ACC112 (cell line): ENCODE measurements at regions not wholly inside any gene's neighbourhood (a gene's known extent, or its start where the extent isn't known, plus 50 kb on each side); places are given as distances from the start of the nearest gene placed in this dataset.

ENCODE experiments used
- H2AFZ ChIP-seq: fragments of 200-600 bp; sonication (generic); one replicate; pipeline ENCODE4 v1.6.0; 2017; ENCODE audit warnings: antibody characterized with exemption, low read length; ENCODE audit not compliant: unreplicated experiment
- H3K27ac ChIP-seq: fragments of 200-600 bp; sonication (generic); 2 replicates; pipeline ENCODE4 v1.5.1; 2014; ENCODE audit warnings: low read depth, mild to moderate bottlenecking, antibody characterized with exemption, low read length, moderate library complexity
- H3K27me3 ChIP-seq: fragments of 200-600 bp; sonication (generic); 2 replicates; pipeline ENCODE4 v1.6.1; 2014; ENCODE audit warnings: mild to moderate bottlenecking, antibody characterized with exemption, low read length, moderate library complexity, mixed read lengths; ENCODE audit not compliant: insufficient read depth
- H3K36me3 ChIP-seq: fragments of 200-600 bp; sonication (generic); 2 replicates; pipeline ENCODE4 v1.6.1; 2016; ENCODE audit warnings: mild to moderate bottlenecking, antibody characterized with exemption, low read length, moderate library complexity, mixed read lengths; ENCODE audit not compliant: insufficient read depth
- H3K4me1 ChIP-seq: fragments of 200-600 bp; sonication (generic); one replicate; pipeline ENCODE4 v1.6.1; 2016; ENCODE audit warnings: low read length, mixed read lengths; ENCODE audit not compliant: insufficient read depth, unreplicated experiment, control insufficient read depth
- H3K4me3 ChIP-seq: fragments of 200-600 bp; sonication (generic); 2 replicates; pipeline ENCODE4 v1.5.1; 2014; ENCODE audit warnings: mild to moderate bottlenecking, low read depth, low read length
- H3K79me2 ChIP-seq: fragments of 200-600 bp; sonication (generic); one replicate; pipeline ENCODE4 v1.6.0; 2016; ENCODE audit warnings: low read length; ENCODE audit not compliant: control insufficient read depth, unreplicated experiment, insufficient read depth

GRCh38 chr7:46511442-46512215, 590.6 kb upstream of the IGFBP3 start:
- no peaks in the 10 kb centered on the region for H3K36me3 ChIP-seq
- H3K27me3 ChIP-seq = no peaks in the 10 kb centered on the region
- H3K27ac ChIP-seq = no peak overlapping the region
- H2AFZ ChIP-seq = no peak overlapping the region
- no peaks in the 10 kb centered on the region for H3K79me2 ChIP-seq
- H3K4me3 ChIP-seq = no peak overlapping the region
- no peaks in the 10 kb centered on the region for H3K4me1 ChIP-seq

GRCh38 chr7:46508583-46508982, 587.5 kb upstream of the IGFBP3 start:
- Histone ChIP-seq H3K79me2 (no peaks in the 10 kb centered on the region), H3K4me1 (no peaks in the 10 kb centered on the region), H3K27me3 (no peaks in the 10 kb centered on the region), H3K27ac (no peak overlapping the region), H3K36me3 (no peaks in the 10 kb centered on the region), H2AFZ (no peak overlapping the region), H3K4me3 (no peak overlapping the region)

GRCh38 chr7:46507560-46507959, 586.5 kb upstream of the IGFBP3 start:
- Histone ChIP-seq H3K4me1 (no peaks in the 10 kb centered on the region), H3K4me3 (no peak overlapping the region), H2AFZ (no peak overlapping the region), H3K79me2 (no peaks in the 10 kb centered on the region), H3K36me3 (no peaks in the 10 kb centered on the region), H3K27ac (no peak overlapping the region), H3K27me3 (no peaks in the 10 kb centered on the region)

GRCh38 chr7:46494441-46494840, 573.4 kb upstream of the IGFBP3 start:
- Histone ChIP-seq H3K79me2 (no peaks in the 10 kb centered on the region), H3K4me3 (no peak overlapping the region), H3K36me3 (no peaks in the 10 kb centered on the region), H3K27ac (no peak overlapping the region), H3K4me1 (peaks cover 2% of the 10 kb centered on the region), H3K27me3 (no peaks in the 10 kb centered on the region), H2AFZ (no peak overlapping the region)

- H3K4me1 ChIP-seq = peaks cover 2% of the 10 kb centered on the region
Measured at GRCh38 chr7:46494028-46494427, 573.0 kb upstream of the IGFBP3 start.

GRCh38 chr7:46493196-46493595, 572.1 kb upstream of the IGFBP3 start:
- no peak overlapping the region for H3K4me3 ChIP-seq
- H3K4me1 ChIP-seq = peaks cover 2% of the 10 kb centered on the region
- H3K27ac ChIP-seq = no peak overlapping the region
- H2AFZ ChIP-seq = no peak overlapping the region
- H3K36me3 ChIP-seq = no peaks in the 10 kb centered on the region
- no peaks in the 10 kb centered on the region for H3K27me3 ChIP-seq
- no peaks in the 10 kb centered on the region for H3K79me2 ChIP-seq

More at GRCh38 chr7:46494028-46494427, 573.0 kb upstream of the IGFBP3 start:
- no peaks in the 10 kb centered on the region for H3K27me3 ChIP-seq
- H3K79me2 ChIP-seq = no peaks in the 10 kb centered on the region
- H3K4me3 ChIP-seq = no peak overlapping the region
- H3K36me3 ChIP-seq = no peaks in the 10 kb centered on the region
- H3K27ac ChIP-seq = no peak overlapping the region
- H2AFZ ChIP-seq = no peak overlapping the region

GRCh38 chr7:46492466-46492865, 571.4 kb upstream of the IGFBP3 start:
- H2AFZ ChIP-seq = no peak overlapping the region
- H3K79me2 ChIP-seq = no peaks in the 10 kb centered on the region
- H3K27me3 ChIP-seq = no peaks in the 10 kb centered on the region
- H3K36me3 ChIP-seq = no peaks in the 10 kb centered on the region
- no peak overlapping the region for H3K4me3 ChIP-seq
- no peak overlapping the region for H3K27ac ChIP-seq
- H3K4me1 ChIP-seq = peaks cover 3% of the 10 kb centered on the region

- Histone ChIP-seq H3K79me2 (no peaks in the 10 kb centered on the region), H3K27ac (no peak overlapping the region), H3K4me1 (peaks cover 24% of the 10 kb centered on the region), H3K27me3 (no peaks in the 10 kb centered on the region), H3K36me3 (no peaks in the 10 kb centered on the region), H3K4me3 (no peak overlapping the region), H2AFZ (no peak overlapping the region)
Measured at GRCh38 chr7:46490406-46490805, 569.3 kb upstream of the IGFBP3 start.

- no peak overlapping the region for H3K4me3 ChIP-seq
- no peaks in the 10 kb centered on the region for H3K79me2 ChIP-seq
- H3K27me3 ChIP-seq = no peaks in the 10 kb centered on the region
- no peak overlapping the region for H3K27ac ChIP-seq
- peaks cover 27% of the 10 kb centered on the region for H3K4me1 ChIP-seq
- H3K36me3 ChIP-seq = no peaks in the 10 kb centered on the region
- no peak overlapping the region for H2AFZ ChIP-seq
Measured at GRCh38 chr7:46489106-46489505, 568.0 kb upstream of the IGFBP3 start.

- Histone ChIP-seq H3K4me3 (no peak overlapping the region), H3K4me1 (peaks cover 27% of the 10 kb centered on the region), H3K36me3 (no peaks in the 10 kb centered on the region), H3K27ac (no peak overlapping the region), H3K27me3 (no peaks in the 10 kb centered on the region), H3K79me2 (no peaks in the 10 kb centered on the region), H2AFZ (no peak overlapping the region)
Measured at GRCh38 chr7:46488607-46489006, 567.5 kb upstream of the IGFBP3 start.
